Thyroid gland (tissue), 4 donors: ENCODE measurements at regions not wholly inside any gene's neighbourhood (a gene's known extent, or its start where the extent isn't known, plus 50 kb on each side); places are given as distances from the start of the nearest gene placed in this dataset.

Source experiments
- DNase-seq, 2 donors: peaks; one replicate each; pipeline ENCODE4 v3.0.0-alpha.2; 2019
- H3K27ac ChIP-seq, 3 donors: fragments of 200-600 bp; sonication (generic); 1 replicate in 2 of 3; 2 replicates in 1 of 3; pipeline ENCODE4 v1.5.1; 2016 to 2019; ENCODE audit warnings: mild to moderate bottlenecking in 1 of 3, moderate library complexity in 1 of 3
- H3K27me3 ChIP-seq: fragments of 200-600 bp; sonication (generic); one replicate; pipeline ENCODE4 v1.5.1; 2019
- H3K36me3 ChIP-seq, 2 donors: fragments of 200-600 bp; sonication (generic); one replicate each; pipeline ENCODE4 v1.5.1; 2016 to 2019
- H3K4me1 ChIP-seq, 2 donors: fragments of 200-600 bp; sonication (generic); one replicate each; pipeline ENCODE4 v1.5.1; 2017 to 2019
- H3K4me3 ChIP-seq, 3 donors: fragments of 200-600 bp; sonication (generic); replicated peaks in 1 of 3; 1 replicate in 2 of 3; 2 replicates in 1 of 3; pipeline ENCODE4 v1.5.1; 2016; ENCODE audit warnings: mild to moderate bottlenecking in 1 of 3
- H3K9me3 ChIP-seq: fragments of 200-600 bp; sonication (generic); one replicate; pipeline ENCODE4 v1.5.1; 2017
- CTCF ChIP-seq, 6 experiments: fragments of 200-600 bp in 3 of 6; fragments of 450-650 bp in 3 of 6; sonication (generic) in 3 of 6; IDR thresholded peaks; one replicate each; pipeline ENCODE4 v1.5.1; 2016 to 2019; ENCODE audit warnings: antibody characterized with exemption in 6 of 6, mild to moderate bottlenecking in 2 of 6, inconsistent platforms in 1 of 6, moderate library complexity in 1 of 6
- POLR2A ChIP-seq, 2 donors: fragments of 450-650 bp; IDR thresholded peaks; one replicate each; pipeline ENCODE4 v1.6.1; 2017; ENCODE audit warnings: antibody characterized with exemption in 2 of 2, mild to moderate bottlenecking in 2 of 2, moderate library complexity in 1 of 2
- WGBS, 2 donors: methylation state at CpG; one replicate each; pipeline ENCODE4 v1.1.5; 2017; 5-methylcytosine and 5-hydroxymethylcytosine counted together
- intact Hi-C: fragments of 100-400 bp; cut with DNase I; formaldehyde crosslinking; loops from one replicate; pipeline ENCODE4 v1.15.1; 2023

GRCh38 chr10:37701781-37702493 lies 155.5 kb downstream of the ZNF248 start:
- no peak overlapping the region for H3K4me3 ChIP-seq
- no peaks in the 10 kb centered on the region for H3K27me3 ChIP-seq
- intact Hi-C loops: no loop called here
- H3K4me1 ChIP-seq: no peaks in the 10 kb centered on the region
- H3K36me3 ChIP-seq: no peaks in the 10 kb centered on the region
- DNase-seq: no peak
- TF ChIP-seq POLR2A (IDR thresholded peaks at IDR 0.05): no peak
- TF ChIP-seq CTCF (IDR thresholded peaks at IDR 0.05): no peak
- 79 to 80% methylated on average over 12 to 16 of the region's 16 CpGs for WGBS, 2 donors
- no peaks in the 10 kb centered on the region for H3K9me3 ChIP-seq
- H3K27ac ChIP-seq: no peak overlapping the region

- no peak overlapping the region for H3K27ac ChIP-seq
- no peaks in the 10 kb centered on the region for H3K27me3 ChIP-seq
- intact Hi-C loops: no loop called here
- no peaks in the 10 kb centered on the region for H3K9me3 ChIP-seq
- H3K4me1 ChIP-seq: no peaks in the 10 kb centered on the region
- WGBS, 2 donors: 82 to 84% methylated on average over 31 to 32 of the region's 37 CpGs
- H3K36me3 ChIP-seq: no peaks in the 10 kb centered on the region
- no peak for DNase-seq
- no peak for TF ChIP-seq POLR2A (IDR thresholded peaks at IDR 0.05)
- TF ChIP-seq CTCF (IDR thresholded peaks at IDR 0.05): no peak
- no peak overlapping the region for H3K4me3 ChIP-seq
Observed at GRCh38 chr10:37700886-37701780, 156.3 kb downstream of the ZNF248 start.

GRCh38 chr10:37687581-37687980 lies 169.8 kb downstream of the ZNF248 start:
- Histone ChIP-seq H3K27ac (no peak overlapping the region), H3K27me3 (no peaks in the 10 kb centered on the region), H3K9me3 (no peaks in the 10 kb centered on the region), H3K4me3 (no peak overlapping the region), H3K4me1 (no peaks in the 10 kb centered on the region), H3K36me3 (no peaks in the 10 kb centered on the region)
- no peak for DNase-seq
- 72 to 74% methylated on average over 3 of the region's 3 CpGs for WGBS, 2 donors
- intact Hi-C loops: no loop called here
- no peak for TF ChIP-seq POLR2A (IDR thresholded peaks at IDR 0.05)
- TF ChIP-seq CTCF (IDR thresholded peaks at IDR 0.05): no peak

- intact Hi-C loops: no loop called here
- no peak for TF ChIP-seq CTCF (IDR thresholded peaks at IDR 0.05)
- TF ChIP-seq POLR2A (IDR thresholded peaks at IDR 0.05): no peak
- DNase-seq: no peak
Observed at GRCh38 chr10:37685741-37686683, 171.4 kb downstream of the ZNF248 start.

More at GRCh38 chr10:37685741-37686683, 171.4 kb downstream of the ZNF248 start:
- no peak overlapping the region for H3K4me3 ChIP-seq
- no peaks in the 10 kb centered on the region for H3K9me3 ChIP-seq
- no peaks in the 10 kb centered on the region for H3K36me3 ChIP-seq
- 86 to 88% methylated on average over 13 to 14 of the region's 14 CpGs for WGBS, 2 donors
- no peak overlapping the region for H3K27ac ChIP-seq
- H3K27me3 ChIP-seq: no peaks in the 10 kb centered on the region
- no peaks in the 10 kb centered on the region for H3K4me1 ChIP-seq
